OCI-LY3 (cell line): ENCODE measurements at regions not wholly inside any gene's neighbourhood (a gene's known extent, or its start where the extent isn't known, plus 50 kb on each side); places are given as distances from the start of the nearest gene placed in this dataset.

Source experiments
- CTCF ChIP-seq: fragments of 200-600, 300-600 bp; sonication (generic); IDR thresholded peaks from 2 replicates; pipeline ENCODE4 v1.5.1; 2014; ENCODE audit warnings: antibody characterized with exemption, low read length, low read depth
- EZH2phosphoT487 ChIP-seq: fragments of 200-600 bp; shearing (Covaris generic); IDR thresholded peaks from 2 replicates; pipeline ENCODE4 v1.6.1; 2018; ENCODE audit warnings: antibody characterized with exemption, mixed run types, low read depth

DNA sequence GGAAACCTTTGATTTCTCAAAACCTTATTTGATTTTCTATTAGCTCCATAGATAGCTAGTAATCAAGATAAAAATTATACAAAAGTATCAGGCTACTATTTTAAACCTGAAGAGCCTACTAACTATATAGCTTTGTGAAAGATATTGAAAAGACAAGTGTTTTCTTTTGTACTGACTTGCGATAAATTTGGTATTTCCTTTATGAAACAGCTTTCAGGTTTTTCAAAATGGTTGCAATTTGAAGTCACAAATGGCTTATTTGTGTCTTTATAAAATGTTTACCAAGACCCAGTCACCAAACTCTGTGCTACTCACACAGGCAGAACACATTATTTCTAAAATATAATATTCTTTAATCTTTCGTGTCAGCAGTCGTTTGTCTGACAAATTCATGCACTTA, 167.5 kb upstream of the ALCAM start:
- TF ChIP-seq CTCF (no peak), EZH2phosphoT487 (no peak)
